SK-N-SH (cell line): ENCODE measurements at regions not wholly inside any gene's neighbourhood (a gene's known extent, or its start where the extent isn't known, plus 50 kb on each side); places are given as distances from the start of the nearest gene placed in this dataset.

ENCODE experiments used
- MXI1 ChIP-seq: IDR thresholded peaks from 2 replicates; pipeline ENCODE4 v1.6.1; 2012; ENCODE audit warnings: mild to moderate bottlenecking, low read depth, low read length, improper control_type of control experiment
- TF ChIP-seq, protein P1 (sequence below): fragments of 200-600 bp; sonication (generic); IDR thresholded peaks from 2 replicates; pipeline ENCODE4 v1.6.1; 2017; ENCODE audit warnings: antibody characterized with exemption, mild to moderate bottlenecking, moderate library complexity

- TF ChIP-seq, protein P1, sequence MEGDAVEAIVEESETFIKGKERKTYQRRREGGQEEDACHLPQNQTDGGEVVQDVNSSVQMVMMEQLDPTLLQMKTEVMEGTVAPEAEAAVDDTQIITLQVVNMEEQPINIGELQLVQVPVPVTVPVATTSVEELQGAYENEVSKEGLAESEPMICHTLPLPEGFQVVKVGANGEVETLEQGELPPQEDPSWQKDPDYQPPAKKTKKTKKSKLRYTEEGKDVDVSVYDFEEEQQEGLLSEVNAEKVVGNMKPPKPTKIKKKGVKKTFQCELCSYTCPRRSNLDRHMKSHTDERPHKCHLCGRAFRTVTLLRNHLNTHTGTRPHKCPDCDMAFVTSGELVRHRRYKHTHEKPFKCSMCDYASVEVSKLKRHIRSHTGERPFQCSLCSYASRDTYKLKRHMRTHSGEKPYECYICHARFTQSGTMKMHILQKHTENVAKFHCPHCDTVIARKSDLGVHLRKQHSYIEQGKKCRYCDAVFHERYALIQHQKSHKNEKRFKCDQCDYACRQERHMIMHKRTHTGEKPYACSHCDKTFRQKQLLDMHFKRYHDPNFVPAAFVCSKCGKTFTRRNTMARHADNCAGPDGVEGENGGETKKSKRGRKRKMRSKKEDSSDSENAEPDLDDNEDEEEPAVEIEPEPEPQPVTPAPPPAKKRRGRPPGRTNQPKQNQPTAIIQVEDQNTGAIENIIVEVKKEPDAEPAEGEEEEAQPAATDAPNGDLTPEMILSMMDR, result no peak
- TF ChIP-seq MXI1, result no peak
These were observed 103.2 kb upstream of the IGLL5 start for GRCh38 chr22:22784249-22785039.
